Right lobe of liver (tissue), 6 donors: ENCODE measurements at regions not wholly inside any gene's neighbourhood (a gene's known extent, or its start where the extent isn't known, plus 50 kb on each side); places are given as distances from the start of the nearest gene placed in this dataset.
A peak's percentile ranks its signal among the peaks of the same experiment; 100 is the strongest.

Source experiments
- ATAC-seq, 4 donors: fragments of 200-7000 bp; cut with Tn5 transposase; one replicate each; pipeline ENCODE4 v1.9.1; 2020; ENCODE audit warnings: mild to moderate bottlenecking in 4 of 4, moderate library complexity in 4 of 4
- DNase-seq, 3 donors: peaks; one replicate each; pipeline ENCODE4 v3.0.0-alpha.2; 2020
- H3K27ac ChIP-seq, 3 donors: fragments of 200-600 bp; one replicate each; pipeline ENCODE4 v1.8.0; 2022
- H3K27me3 ChIP-seq, 2 donors: fragments of 200-600 bp; one replicate each; pipeline ENCODE4 v1.8.0; 2022
- H3K36me3 ChIP-seq, 4 donors: fragments of 200-600 bp; sonication (generic) in 1 of 4; one replicate each; pipeline versions ENCODE4 v1.5.1 to v1.8.0; 2017 to 2022; ENCODE audit warnings: control low read depth in 1 of 4
- H3K4me1 ChIP-seq, 4 donors: fragments of 200-600 bp; sonication (generic) in 1 of 4; one replicate each; pipeline versions ENCODE4 v1.5.1 to v1.8.0; 2017 to 2022; ENCODE audit warnings: control low read depth in 1 of 4
- H3K4me3 ChIP-seq, 3 donors: fragments of 200-600 bp; one replicate each; pipeline ENCODE4 v1.8.0; 2022
- H3K9me3 ChIP-seq, 4 donors: fragments of 200-600 bp; sonication (generic) in 1 of 4; one replicate each; pipeline versions ENCODE4 v1.5.1 to v1.8.0; 2017 to 2022; ENCODE audit warnings: control low read depth in 1 of 4
- POLR2A ChIP-seq: fragments of 450-650 bp; IDR thresholded peaks from one replicate; pipeline ENCODE4 v1.6.1; 2017; ENCODE audit warnings: antibody characterized with exemption, mild to moderate bottlenecking
- WGBS: methylation state at CpG from one replicate; pipeline ENCODE4 v1.1.6; 2018; ENCODE audit warnings: low coverage, low lambda C conversion rate; ENCODE audit not compliant: insufficient coverage; ENCODE audit errors: missing lambda C conversion rate; 5-methylcytosine and 5-hydroxymethylcytosine counted together
- intact Hi-C, 2 donors: fragments of 100-400 bp; cut with DNase I; formaldehyde crosslinking; loops; one replicate each; pipeline versions ENCODE4 v1.11.2 to v1.14.1; 2022
- TF ChIP-seq, protein P1 (sequence below), 4 donors: fragments of 200-600 bp in 3 of 4; fragments of 450-650 bp in 1 of 4; IDR thresholded peaks; one replicate each; pipeline versions ENCODE4 v1.5.1 to v1.8.0; 2016 to 2022; ENCODE audit warnings: antibody characterized with exemption in 4 of 4, mild to moderate bottlenecking in 2 of 4
- donor health status: DM: no; HTN: yes; CAD: no.
- donor health status: DM: no; HTN: no; CAD: no.
- donor health status: DM: no; HTN: no; CAD: no.
- donor health status: DM: no; HTN: yes; CAD: no.
- donor health status: DM: no; HTN: yes; CAD: no.

DNA sequence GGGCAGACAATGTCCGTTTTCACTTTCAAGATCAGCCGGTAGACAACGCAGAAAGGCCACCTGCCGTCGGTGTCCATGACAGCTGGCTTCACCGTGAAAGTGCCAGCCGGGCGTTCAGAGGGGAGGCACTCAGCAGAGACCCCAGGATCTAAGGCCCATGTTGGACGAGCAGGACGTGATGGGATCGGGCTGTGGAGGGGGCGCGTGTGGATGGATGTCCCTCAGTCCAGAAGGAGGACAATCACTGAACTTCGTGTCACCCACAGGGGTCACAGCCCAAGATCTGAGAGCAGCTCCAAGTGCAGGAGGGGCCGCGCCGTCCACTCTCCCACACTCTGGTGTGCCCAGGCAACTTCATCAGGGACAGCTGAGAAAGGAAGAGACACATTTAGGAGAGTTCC is 164.4 kb downstream of the BRD1 start:
- no peaks in the 10 kb centered on the region for H3K36me3 ChIP-seq
- H3K4me3 ChIP-seq: no peak overlapping the region
- peaks cover 0 to 4% of the 10 kb centered on the region in 2 donors for H3K27me3 ChIP-seq
- no peak overlapping the region for H3K27ac ChIP-seq
- TF ChIP-seq, protein P1, sequence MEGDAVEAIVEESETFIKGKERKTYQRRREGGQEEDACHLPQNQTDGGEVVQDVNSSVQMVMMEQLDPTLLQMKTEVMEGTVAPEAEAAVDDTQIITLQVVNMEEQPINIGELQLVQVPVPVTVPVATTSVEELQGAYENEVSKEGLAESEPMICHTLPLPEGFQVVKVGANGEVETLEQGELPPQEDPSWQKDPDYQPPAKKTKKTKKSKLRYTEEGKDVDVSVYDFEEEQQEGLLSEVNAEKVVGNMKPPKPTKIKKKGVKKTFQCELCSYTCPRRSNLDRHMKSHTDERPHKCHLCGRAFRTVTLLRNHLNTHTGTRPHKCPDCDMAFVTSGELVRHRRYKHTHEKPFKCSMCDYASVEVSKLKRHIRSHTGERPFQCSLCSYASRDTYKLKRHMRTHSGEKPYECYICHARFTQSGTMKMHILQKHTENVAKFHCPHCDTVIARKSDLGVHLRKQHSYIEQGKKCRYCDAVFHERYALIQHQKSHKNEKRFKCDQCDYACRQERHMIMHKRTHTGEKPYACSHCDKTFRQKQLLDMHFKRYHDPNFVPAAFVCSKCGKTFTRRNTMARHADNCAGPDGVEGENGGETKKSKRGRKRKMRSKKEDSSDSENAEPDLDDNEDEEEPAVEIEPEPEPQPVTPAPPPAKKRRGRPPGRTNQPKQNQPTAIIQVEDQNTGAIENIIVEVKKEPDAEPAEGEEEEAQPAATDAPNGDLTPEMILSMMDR (IDR thresholded peaks at IDR 0.05): no peak
- no peak for TF ChIP-seq POLR2A
- intact Hi-C loops: no loop called here
- no peaks in the 10 kb centered on the region for H3K9me3 ChIP-seq
- H3K4me1 ChIP-seq: no peaks in the 10 kb centered on the region
- WGBS: 40% methylated on average over 6 of the region's 17 CpGs
- ATAC-seq (no peak), DNase-seq (peak in 1 of 3 donors; percentile 32)

DNA sequence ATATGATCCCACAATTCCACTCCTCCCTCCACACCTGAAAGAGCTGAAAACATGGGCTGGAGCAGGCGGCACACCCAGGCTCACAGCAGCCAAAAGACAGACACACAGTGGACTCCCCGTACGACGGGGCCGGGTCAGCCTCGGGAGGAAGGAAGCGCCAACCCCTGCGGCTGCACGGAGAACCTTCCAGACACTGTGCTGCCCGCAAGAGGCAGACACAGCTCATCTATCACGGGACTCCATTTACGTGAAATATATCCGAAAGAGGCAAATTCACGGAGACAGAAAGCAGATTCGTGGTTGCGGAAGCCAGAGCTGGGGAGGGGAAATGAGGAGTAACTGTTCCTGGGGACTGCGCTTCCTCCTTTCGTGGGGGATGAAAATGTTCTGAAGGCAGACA is 165.0 kb downstream of the BRD1 start:
- intact Hi-C loops: no loop called here
- H3K4me1 ChIP-seq: no peaks in the 10 kb centered on the region
- no peak overlapping the region for H3K4me3 ChIP-seq
- TF ChIP-seq POLR2A: no peak
- TF ChIP-seq, protein P1 (IDR thresholded peaks at IDR 0.05): no peak
- DNase-seq: peak in 1 of 3 donors; percentile 30
- H3K36me3 ChIP-seq: no peaks in the 10 kb centered on the region
- WGBS: 57% methylated on average over 13 of the region's 18 CpGs
- peaks cover 0 to 4% of the 10 kb centered on the region in 2 donors for H3K27me3 ChIP-seq
- no peaks in the 10 kb centered on the region for H3K9me3 ChIP-seq
- no peak overlapping the region for H3K27ac ChIP-seq
- no peak for ATAC-seq

DNA sequence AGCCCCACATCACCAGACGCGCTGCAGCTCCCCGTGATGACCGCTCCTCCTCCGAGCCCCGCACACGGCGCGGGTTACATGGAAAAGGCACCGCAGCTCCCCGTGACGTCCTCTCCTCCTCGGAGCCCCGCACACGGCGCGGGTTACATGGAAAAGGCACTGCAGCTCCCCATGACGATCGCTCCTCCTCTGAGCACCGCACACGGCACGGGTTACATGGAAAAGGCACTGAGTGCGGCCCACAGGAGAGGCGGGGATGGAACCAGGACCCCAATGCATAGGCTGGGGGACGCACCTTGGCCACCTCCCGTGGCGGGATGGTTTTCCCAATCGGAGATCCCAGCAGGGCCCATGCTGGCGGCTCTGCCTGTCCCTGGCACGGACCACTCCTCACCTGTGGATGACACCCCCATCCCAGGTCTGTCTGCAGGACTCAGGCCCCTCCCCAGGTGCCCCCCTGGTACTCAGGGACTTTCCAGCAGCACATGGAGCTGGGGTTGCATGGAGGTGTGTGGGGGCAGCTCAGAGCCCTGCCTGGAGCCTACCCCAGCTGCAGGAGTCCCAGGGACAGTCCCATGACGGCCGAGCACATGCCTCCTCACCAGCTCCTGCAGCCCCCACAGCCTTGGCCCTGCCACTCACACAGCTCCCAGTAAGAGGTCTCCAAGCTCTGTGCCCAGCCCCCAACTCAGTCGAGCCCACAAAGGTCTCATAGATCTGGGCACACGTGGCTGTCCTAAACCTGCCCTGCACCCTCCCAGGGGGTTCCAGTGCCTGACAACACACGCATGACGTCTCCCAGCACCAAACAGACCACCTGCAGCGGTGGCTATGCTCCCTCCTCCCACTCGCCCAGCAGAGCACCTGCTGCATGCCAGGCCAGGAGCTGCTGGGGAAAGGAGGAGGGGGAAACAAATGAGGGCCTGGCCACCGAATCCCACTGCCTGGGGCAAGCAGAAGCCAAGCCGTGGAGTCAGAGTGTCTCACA is 166.6 kb downstream of the BRD1 start:
- H3K36me3 ChIP-seq: no peaks in the 10 kb centered on the region
- no peak overlapping the region for H3K27ac ChIP-seq
- H3K4me3 ChIP-seq: no peak overlapping the region
- WGBS: 37% methylated on average over 6 of the region's 40 CpGs
- intact Hi-C loops: no loop called here
- DNase-seq: peak in 1 of 3 donors; percentile 39
- H3K4me1 ChIP-seq: no peaks in the 10 kb centered on the region
- no peak for TF ChIP-seq POLR2A
- TF ChIP-seq, protein P1 (IDR thresholded peaks at IDR 0.05): no peak
- no peak for ATAC-seq
- peaks cover 0 to 4% of the 10 kb centered on the region in 2 donors for H3K27me3 ChIP-seq
- H3K9me3 ChIP-seq: no peaks in the 10 kb centered on the region

DNA sequence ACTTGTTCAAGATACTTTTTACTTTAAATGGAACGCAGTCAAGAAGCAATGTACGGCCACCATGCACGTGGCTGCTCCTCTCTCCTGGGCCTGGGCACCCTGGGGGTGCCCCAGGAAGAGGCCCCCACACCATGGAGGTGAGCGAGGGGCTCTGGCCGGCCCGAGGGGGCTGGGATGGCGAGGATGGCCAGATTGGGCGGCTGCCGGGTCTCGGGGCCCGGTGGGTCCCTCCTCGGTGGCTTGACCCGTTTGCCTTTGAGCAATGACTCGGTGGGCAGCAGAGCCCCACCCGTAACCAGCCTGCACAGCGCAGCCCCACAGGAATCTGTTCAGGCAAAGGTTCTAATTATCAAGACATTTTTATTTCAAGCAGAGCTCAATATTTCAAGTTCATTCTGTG is 167.4 kb downstream of the BRD1 start:
- WGBS: 44% methylated on average over 3 of the region's 16 CpGs
- peak in 1 of 3 donors; percentile 34 for DNase-seq
- peaks cover 0 to 4% of the 10 kb centered on the region in 2 donors for H3K27me3 ChIP-seq

More for the DNA sequence above, 167.4 kb downstream of the BRD1 start:
- no peak overlapping the region for H3K4me3 ChIP-seq
- H3K36me3 ChIP-seq: no peaks in the 10 kb centered on the region
- no peak for TF ChIP-seq POLR2A
- TF ChIP-seq, protein P1 (IDR thresholded peaks at IDR 0.05): no peak
- no peak overlapping the region for H3K27ac ChIP-seq
- H3K9me3 ChIP-seq: no peaks in the 10 kb centered on the region
- H3K4me1 ChIP-seq: no peaks in the 10 kb centered on the region
- intact Hi-C loops: no loop called here
- no peak for ATAC-seq
